A549 (cell line): ENCODE measurements at regions not wholly inside any gene's neighbourhood (a gene's known extent, or its start where the extent isn't known, plus 50 kb on each side); places are given as distances from the start of the nearest gene placed in this dataset.

ENCODE experiments used
- ATAC-seq, 2 experiments: fragments of 200-7000 bp in 1 of 2; fragments of >200 bp in 1 of 2; cut with Nextera tagmentation in 1 of 2; cut with Tn5 transposase in 1 of 2; 3 replicates each; pipeline versions ENCODE4 v1.8.0 to v1.9.1; 2018 to 2020; ENCODE audit warnings: mild to moderate bottlenecking in 1 of 2, moderate library complexity in 1 of 2
- CTCF ChIA-PET: fragments of 300-600 bp; sonication (Branson Sonifier 250); formaldehyde crosslinking; extraction: SDS; loops from one replicate; lab custom pipeline; 2021; ENCODE audit warnings: antibody characterized with exemption, inconsistent platforms; lab: Yijun Ruan, JAX
- POLR2A ChIA-PET: fragments of 350-600 bp; formaldehyde crosslinking; extraction: SDS; loops from one replicate; lab custom pipeline; 2021; ENCODE audit warnings: antibody characterized with exemption, inconsistent platforms; lab: Yijun Ruan, JAX
- DNase-seq, 2 experiments: peaks; one replicate each; pipeline versions ENCODE4 v3.0.0 to v3.0.0-alpha.2; 2011 to 2016; ENCODE audit warnings: low read depth in 1 of 2, low spot score in 1 of 2
- FAIRE-seq: peaks from 2 replicates; lab custom pipeline; 2011; peaks lifted over from hg19 to GRCh38; lab: Jason Lieb, UNC
- H3K27ac ChIP-seq, 2 experiments: fragments of >200 bp; sonication (Bioruptor Twin); formaldehyde crosslinking; 3 replicates each; pipeline ENCODE4 v1.5.1; 2016 to 2017
- H3K4me1 ChIP-seq: fragments of >200 bp; sonication (Bioruptor Twin); formaldehyde crosslinking; 3 replicates; pipeline ENCODE4 v1.6.1; 2016
- H3K4me2 ChIP-seq: fragments of >200 bp; sonication (Bioruptor Twin); formaldehyde crosslinking; 3 replicates; pipeline ENCODE4 v1.6.1; 2016
- H3K4me3 ChIP-seq: fragments of >200 bp; sonication (Bioruptor Twin); formaldehyde crosslinking; 3 replicates; pipeline ENCODE4 v1.5.1; 2016
- H3K9me3 ChIP-seq: fragments of >200 bp; sonication (Bioruptor Twin); formaldehyde crosslinking; 3 replicates; pipeline ENCODE4 v1.6.1; 2016
- BHLHE40 ChIP-seq: IDR thresholded peaks from 2 replicates; pipeline ENCODE4 v1.6.1; 2012; ENCODE audit warnings: low read depth, low read length, inconsistent platforms
- CBX2 ChIP-seq: fragments of 200-600 bp; sonication (generic); IDR thresholded peaks from 2 replicates; pipeline ENCODE4 v1.6.1; 2016; ENCODE audit warnings: low read depth, mild to moderate bottlenecking, borderline replicate concordance
- EHMT2 ChIP-seq: fragments of 200-600 bp; sonication (generic); IDR thresholded peaks from 2 replicates; pipeline ENCODE4 v1.6.1; 2016; ENCODE audit warnings: antibody characterized with exemption, low read depth, mild to moderate bottlenecking, moderate library complexity
- EP300 ChIP-seq, 2 experiments: fragments of >200 bp; sonication (Bioruptor Twin); formaldehyde crosslinking; IDR thresholded peaks; 2 replicates in 1 of 2; 3 replicates in 1 of 2; pipeline ENCODE4 v1.6.1; 2016 to 2017
- ESRRA ChIP-seq: fragments of 150-350 bp; IDR thresholded peaks from 2 replicates; pipeline ENCODE4 v1.6.1; 2014; ENCODE audit warnings: mild to moderate bottlenecking, low read length, borderline replicate concordance
- HDAC2 ChIP-seq: fragments of 200-600 bp; sonication (generic); IDR thresholded peaks from 2 replicates; pipeline ENCODE4 v1.6.1; 2016
- HOXB5 ChIP-seq: fragments of 250-450 bp; sonication (Bioruptor Pico); IDR thresholded peaks from 2 replicates; pipeline ENCODE4 v1.5.0; 2020; ENCODE audit warnings: mild to moderate bottlenecking, moderate library complexity
- JUN ChIP-seq, 2 experiments: fragments of >200 bp; sonication (Bioruptor Twin); formaldehyde crosslinking; IDR thresholded peaks; 2 replicates in 1 of 2; 3 replicates in 1 of 2; pipeline ENCODE4 v1.6.1; 2016 to 2017
- KDM1A ChIP-seq: fragments of 200-600 bp; sonication (generic); IDR thresholded peaks from 2 replicates; pipeline ENCODE4 v1.6.1; 2016; ENCODE audit warnings: low read depth, mild to moderate bottlenecking
- MAZ ChIP-seq: fragments of 150-350 bp; IDR thresholded peaks from 2 replicates; pipeline ENCODE4 v1.6.1; 2014; ENCODE audit warnings: antibody characterized with exemption, low read depth, low read length, borderline replicate concordance
- MYC ChIP-seq: IDR thresholded peaks from 2 replicates; pipeline ENCODE4 v1.6.1; 2012; ENCODE audit warnings: mild to moderate bottlenecking, inconsistent platforms, low read length, improper control_type of control experiment, borderline replicate concordance
- NFE2L2 ChIP-seq: fragments of 150-350 bp; conservative IDR thresholded peaks from 2 replicates; pipeline ENCODE4 v1.6.1; 2014; ENCODE audit warnings: low read length
- NPAS2 ChIP-seq: fragments of 250-450 bp; sonication (Bioruptor Pico); IDR thresholded peaks from 2 replicates; pipeline ENCODE4 v1.8.0; 2022; ENCODE audit warnings: mild to moderate bottlenecking, moderate library complexity, borderline replicate concordance
- RAD21 ChIP-seq, 2 experiments: fragments of >200 bp in 1 of 2; sonication (Bioruptor Twin) in 1 of 2; formaldehyde crosslinking in 1 of 2; IDR thresholded peaks in 1 of 2; conservative IDR thresholded peaks in 1 of 2; 2 replicates in 1 of 2; 3 replicates in 1 of 2; pipeline ENCODE4 v1.6.1; 2012 to 2018; ENCODE audit warnings: inconsistent platforms in 1 of 2
- RARB ChIP-seq: fragments of 250-450 bp; sonication (Bioruptor Pico); IDR thresholded peaks from 2 replicates; pipeline ENCODE4 v1.8.0; 2021; ENCODE audit warnings: mild to moderate bottlenecking, moderate library complexity
- REST ChIP-seq: fragments of 200-600 bp; sonication (generic); IDR thresholded peaks from 2 replicates; pipeline ENCODE4 v1.6.1; 2016; ENCODE audit warnings: antibody characterized with exemption, mild to moderate bottlenecking, moderate library complexity
- RFX5 ChIP-seq: fragments of 450-650 bp; IDR thresholded peaks from 2 replicates; pipeline ENCODE4 v1.7.1; 2014; ENCODE audit warnings: antibody characterized with exemption, mild to moderate bottlenecking, moderate library complexity
- TP53 ChIP-seq: fragments of 250-450 bp; sonication (Bioruptor Pico); IDR thresholded peaks from 2 replicates; pipeline ENCODE4 v1.5.0; 2021; ENCODE audit warnings: mild to moderate bottlenecking, moderate library complexity
- USF2 ChIP-seq: fragments of 450-650 bp; IDR thresholded peaks from 2 replicates; pipeline ENCODE4 v1.6.1; 2014; ENCODE audit warnings: antibody characterized with exemption
- ZFP36 ChIP-seq: fragments of 450-650 bp; IDR thresholded peaks from 2 replicates; pipeline ENCODE4 v1.6.1; 2014; ENCODE audit warnings: borderline replicate concordance; ENCODE audit not compliant: partially characterized antibody
- ZNF302 ChIP-seq: fragments of 250-450 bp; sonication (Bioruptor Pico); IDR thresholded peaks from 2 replicates; pipeline ENCODE4 v1.9.0; 2021; ENCODE audit warnings: inconsistent platforms, mild to moderate bottlenecking, moderate library complexity
- WGBS: methylation state at CpG from one replicate; pipeline ENCODE4 v1.1.6; 2017; ENCODE audit errors: missing lambda C conversion rate; 5-methylcytosine and 5-hydroxymethylcytosine counted together
- TF ChIP-seq, protein P1 (sequence below): fragments of >200 bp; sonication (Bioruptor Twin); formaldehyde crosslinking; IDR thresholded peaks from 3 replicates; pipeline ENCODE4 v1.5.1; 2016
- TF ChIP-seq, protein P2 (sequence below): fragments of >200 bp; sonication (Bioruptor Twin); formaldehyde crosslinking; IDR thresholded peaks from 3 replicates; pipeline ENCODE4 v1.6.1; 2016
- TF ChIP-seq, protein P3 (sequence below): IDR thresholded peaks from 2 replicates; pipeline ENCODE4 v1.6.1; 2012; ENCODE audit warnings: low read depth, borderline replicate concordance

GRCh38 chr2:16050261-16050907 is 110.0 kb downstream of the MYCN start:
- H3K9me3 ChIP-seq: no peaks in the 10 kb centered on the region; the same call in 2 of the 3 replicates
- WGBS: 37% methylated on average over 12 of the region's 12 CpGs
- CTCF ChIA-PET: interaction anchor here (1.2 kb wide), 1 partner anchor 10 kb away, joined by 3 read pairs; no protein-coding TSS in a partner anchor
- H3K4me1 ChIP-seq: no peaks in the 10 kb centered on the region
- POLR2A ChIA-PET: no interaction called here
- ATAC-seq (no peak), DNase-seq (no peak), FAIRE-seq (no peak)
- no peak overlapping the region for H3K4me3 ChIP-seq
- H3K27ac ChIP-seq: no peak overlapping the region
- no peak overlapping the region for H3K4me2 ChIP-seq
- TF ChIP-seq CBX2 (no peak), ESRRA (no peak), NPAS2 (CRISPR knock-in tag) (no peak), NFE2L2 (no peak), RARB (CRISPR knock-in tag) (no peak), MYC (no peak), KDM1A (no peak), MAZ (no peak), RFX5 (no peak), JUN (IDR thresholded peaks at IDR 0.05) (no peak), USF2 (no peak), HDAC2 (no peak)
- TF ChIP-seq, protein P1, sequence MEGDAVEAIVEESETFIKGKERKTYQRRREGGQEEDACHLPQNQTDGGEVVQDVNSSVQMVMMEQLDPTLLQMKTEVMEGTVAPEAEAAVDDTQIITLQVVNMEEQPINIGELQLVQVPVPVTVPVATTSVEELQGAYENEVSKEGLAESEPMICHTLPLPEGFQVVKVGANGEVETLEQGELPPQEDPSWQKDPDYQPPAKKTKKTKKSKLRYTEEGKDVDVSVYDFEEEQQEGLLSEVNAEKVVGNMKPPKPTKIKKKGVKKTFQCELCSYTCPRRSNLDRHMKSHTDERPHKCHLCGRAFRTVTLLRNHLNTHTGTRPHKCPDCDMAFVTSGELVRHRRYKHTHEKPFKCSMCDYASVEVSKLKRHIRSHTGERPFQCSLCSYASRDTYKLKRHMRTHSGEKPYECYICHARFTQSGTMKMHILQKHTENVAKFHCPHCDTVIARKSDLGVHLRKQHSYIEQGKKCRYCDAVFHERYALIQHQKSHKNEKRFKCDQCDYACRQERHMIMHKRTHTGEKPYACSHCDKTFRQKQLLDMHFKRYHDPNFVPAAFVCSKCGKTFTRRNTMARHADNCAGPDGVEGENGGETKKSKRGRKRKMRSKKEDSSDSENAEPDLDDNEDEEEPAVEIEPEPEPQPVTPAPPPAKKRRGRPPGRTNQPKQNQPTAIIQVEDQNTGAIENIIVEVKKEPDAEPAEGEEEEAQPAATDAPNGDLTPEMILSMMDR: no peak
- TF ChIP-seq, all 56 proteins: peak for 0

GRCh38 chr2:16049406-16049805 is 109.1 kb downstream of the MYCN start:
- no peak for TF ChIP-seq TP53 (CRISPR knock-in tag)
- TF ChIP-seq, protein P2, sequence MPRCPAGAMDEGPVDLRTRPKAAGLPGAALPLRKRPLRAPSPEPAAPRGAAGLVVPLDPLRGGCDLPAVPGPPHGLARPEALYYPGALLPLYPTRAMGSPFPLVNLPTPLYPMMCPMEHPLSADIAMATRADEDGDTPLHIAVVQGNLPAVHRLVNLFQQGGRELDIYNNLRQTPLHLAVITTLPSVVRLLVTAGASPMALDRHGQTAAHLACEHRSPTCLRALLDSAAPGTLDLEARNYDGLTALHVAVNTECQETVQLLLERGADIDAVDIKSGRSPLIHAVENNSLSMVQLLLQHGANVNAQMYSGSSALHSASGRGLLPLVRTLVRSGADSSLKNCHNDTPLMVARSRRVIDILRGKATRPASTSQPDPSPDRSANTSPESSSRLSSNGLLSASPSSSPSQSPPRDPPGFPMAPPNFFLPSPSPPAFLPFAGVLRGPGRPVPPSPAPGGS: no peak
- no peak overlapping the region for H3K27ac ChIP-seq
- 36% methylated on average over 7 of the region's 7 CpGs for WGBS
- no peak overlapping the region for H3K4me2 ChIP-seq
- H3K4me3 ChIP-seq: no peak overlapping the region
- ATAC-seq (no peak), FAIRE-seq (no peak), DNase-seq (no peak)
- CTCF ChIA-PET: no interaction called here
- no peaks in the 10 kb centered on the region for H3K4me1 ChIP-seq
- POLR2A ChIA-PET: no interaction called here
- no peaks in the 10 kb centered on the region; the same call in 2 of the 3 replicates for H3K9me3 ChIP-seq

DNA sequence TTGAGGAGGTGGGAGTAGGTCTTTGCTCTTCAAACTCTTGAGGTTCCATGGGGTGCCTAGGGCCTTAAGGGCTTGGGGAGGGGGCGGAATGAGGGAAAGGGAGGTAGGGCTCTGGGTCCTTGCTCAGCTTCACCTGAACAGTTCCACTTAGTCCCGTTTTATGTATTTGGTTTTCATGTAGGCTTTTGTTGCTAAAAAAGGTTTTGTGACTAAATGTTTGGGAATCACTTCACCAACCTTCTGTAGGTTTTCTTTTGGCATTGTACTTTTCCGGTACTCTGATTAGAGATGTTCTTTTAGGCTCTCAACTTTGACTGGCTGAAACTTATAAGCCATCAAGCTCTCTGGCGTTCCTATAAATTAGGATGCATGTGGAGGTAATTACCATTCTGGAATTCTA is 108.1 kb downstream of the MYCN start:
- Histone ChIP-seq H3K4me2 (no peak overlapping the region), H3K9me3 (no peaks in the 10 kb centered on the region), H3K4me1 (no peaks in the 10 kb centered on the region), H3K4me3 (no peak overlapping the region), H3K27ac (no peak overlapping the region)
- CTCF ChIA-PET: interaction anchor here (1.2 kb wide), 1 partner anchor 109 kb away, joined by 3 read pairs; no protein-coding TSS in a partner anchor
- DNase-seq (no peak), FAIRE-seq (no peak), ATAC-seq (no peak)
- POLR2A ChIA-PET: no interaction called here
- 6% methylated on average over 4 of the region's 4 CpGs for WGBS
- no peak for TF ChIP-seq MYC
- TF ChIP-seq EP300 (IDR thresholded peaks at IDR 0.05): no peak
- TF ChIP-seq, protein P3, sequence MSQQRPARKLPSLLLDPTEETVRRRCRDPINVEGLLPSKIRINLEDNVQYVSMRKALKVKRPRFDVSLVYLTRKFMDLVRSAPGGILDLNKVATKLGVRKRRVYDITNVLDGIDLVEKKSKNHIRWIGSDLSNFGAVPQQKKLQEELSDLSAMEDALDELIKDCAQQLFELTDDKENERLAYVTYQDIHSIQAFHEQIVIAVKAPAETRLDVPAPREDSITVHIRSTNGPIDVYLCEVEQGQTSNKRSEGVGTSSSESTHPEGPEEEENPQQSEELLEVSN: no peak
- no peak for TF ChIP-seq EHMT2
- TF ChIP-seq HOXB5 (CRISPR knock-in tag): no peak
- TF ChIP-seq ZNF302: no peak
- TF ChIP-seq HDAC2: no peak
- TF ChIP-seq NPAS2 (CRISPR knock-in tag): no peak
- TF ChIP-seq BHLHE40: no peak
- TF ChIP-seq REST: no peak
- no peak for TF ChIP-seq RARB (CRISPR knock-in tag)
- no peak for TF ChIP-seq RAD21 (conservative IDR thresholded peaks at IDR 0.05 in 1 of 2, IDR thresholded peaks at IDR 0.05 in 1 of 2)
- no peak for TF ChIP-seq ZFP36
- TF ChIP-seq MAZ: no peak
- no peak for TF ChIP-seq NFE2L2
